H1 (cell line): ENCODE measurements at regions not wholly inside any gene's neighbourhood (a gene's known extent, or its start where the extent isn't known, plus 50 kb on each side); places are given as distances from the start of the nearest gene placed in this dataset.

Experiments
- CTCF ChIA-PET: fragments of 300-600 bp; sonication (Branson Sonifier 250); formaldehyde crosslinking; loops from one replicate; lab custom pipeline; 2021; ENCODE audit not compliant: partially characterized antibody; lab: Charles Lee
- POLR2A ChIA-PET: fragments of 300-600 bp; sonication (Branson Sonifier 250); formaldehyde crosslinking; loops from one replicate; lab custom pipeline; 2021; ENCODE audit warnings: inconsistent platforms; ENCODE audit not compliant: partially characterized antibody; lab: Charles Lee
- DNase-seq, 2 experiments: peaks; one replicate each; pipeline versions ENCODE4 v3.0.0 to v3.0.0-alpha.2; 2010 to 2022; ENCODE audit warnings: low spot score in 2 of 2, low read depth in 1 of 2, mixed read lengths in 1 of 2
- FAIRE-seq: peaks from 2 replicates; lab custom pipeline; 2011; peaks lifted over from hg19 to GRCh38; lab: Jason Lieb, UNC
- H2AFZ ChIP-seq: 2 replicates; pipeline ENCODE4 v1.8.1; 2012; ENCODE audit warnings: low read length, inconsistent platforms
- H2AK5ac ChIP-seq: 2 replicates; pipeline ENCODE4 v1.6.1; 2013; ENCODE audit warnings: low read depth, low read length
- H2BK120ac ChIP-seq: replicated peaks from 2 replicates; pipeline ENCODE3; 2013; ENCODE audit warnings: low read depth, low read length, inconsistent platforms
- H2BK12ac ChIP-seq: 2 replicates; pipeline ENCODE4 v1.6.1; 2013; ENCODE audit warnings: low read depth, low read length
- H2BK15ac ChIP-seq: 2 replicates; pipeline ENCODE4 v1.6.1; 2013; ENCODE audit warnings: low read length
- H2BK20ac ChIP-seq: 2 replicates; pipeline ENCODE4 v1.6.1; 2013; ENCODE audit warnings: low read length
- H2BK5ac ChIP-seq: 2 replicates; pipeline ENCODE4 v1.6.1; 2013; ENCODE audit warnings: low read depth, low read length
- H3K14ac ChIP-seq: 2 replicates; pipeline ENCODE4 v1.6.1; 2013; ENCODE audit warnings: inconsistent platforms; ENCODE audit not compliant: insufficient read length
- H3K18ac ChIP-seq: 2 replicates; pipeline ENCODE4 v1.6.1; 2013; ENCODE audit warnings: low read length; ENCODE audit errors: extremely low read depth
- H3K23ac ChIP-seq: 2 replicates; pipeline ENCODE4 v1.6.1; 2013; ENCODE audit warnings: inconsistent platforms; ENCODE audit not compliant: insufficient read length
- H3K23me2 ChIP-seq: 2 replicates; pipeline ENCODE4 v1.6.1; 2013; ENCODE audit warnings: low read depth, low read length
- H3K27ac ChIP-seq: 2 replicates; pipeline ENCODE4 v1.6.1; 2011; ENCODE audit warnings: low read depth, low read length, inconsistent platforms
- H3K27me3 ChIP-seq, 4 experiments: replicated peaks in 1 of 4; 1 replicate in 1 of 4; 2 replicates in 3 of 4; pipeline versions ENCODE4 v1.6.1 to v1.8.1; 2011 to 2013; ENCODE audit warnings: low read length in 3 of 4, mild to moderate bottlenecking in 3 of 4, inconsistent platforms in 2 of 4, mixed read lengths in 2 of 4, moderate library complexity in 1 of 4; ENCODE audit not compliant: control insufficient read depth in 3 of 4, insufficient read depth in 3 of 4; ENCODE audit errors: extremely low read depth in 1 of 4
- H3K36me3 ChIP-seq, 4 experiments: 2 replicates each; pipeline versions ENCODE4 v1.6.1 to v1.8.1; 2011 to 2013; ENCODE audit warnings: mild to moderate bottlenecking in 4 of 4, low read length in 3 of 4, moderate library complexity in 2 of 4, control low read depth in 1 of 4, inconsistent platforms in 1 of 4; ENCODE audit not compliant: insufficient read depth in 4 of 4, control insufficient read depth in 2 of 4
- H3K4ac ChIP-seq: replicated peaks from 2 replicates; pipeline ENCODE3; 2013; ENCODE audit warnings: low read length, low read depth, mixed read lengths, inconsistent platforms; ENCODE audit not compliant: insufficient read length
- H3K4me1 ChIP-seq, 4 experiments: replicated peaks in 1 of 4; 1 replicate in 1 of 4; 2 replicates in 3 of 4; pipeline versions ENCODE4 v1.6.1 to v1.8.1; 2011 to 2013; ENCODE audit warnings: low read length in 3 of 4, inconsistent platforms in 2 of 4, mixed read lengths in 1 of 4; ENCODE audit not compliant: insufficient read depth in 4 of 4, control insufficient read depth in 3 of 4
- H3K4me2 ChIP-seq, 2 experiments: 2 replicates each; pipeline versions ENCODE4 v1.6.1 to v1.8.1; 2011 to 2013; ENCODE audit warnings: low read depth in 2 of 2, low read length in 2 of 2, control low read depth in 1 of 2, inconsistent platforms in 1 of 2, mild to moderate bottlenecking in 1 of 2; ENCODE audit not compliant: insufficient read depth in 1 of 2
- H3K4me3 ChIP-seq, 4 experiments: fragments of 200-600, 300-600 bp in 1 of 4; sonication (generic), shearing (Covaris generic), sonication (Bioruptor Twin) in 1 of 4; 2 replicates each; pipeline versions ENCODE4 v1.5.1 to v1.8.1; 2011 to 2016; ENCODE audit warnings: low read length in 4 of 4, low read depth in 3 of 4, control low read depth in 2 of 4, inconsistent platforms in 2 of 4, mild to moderate bottlenecking in 2 of 4, mixed read lengths in 1 of 4, moderate library complexity in 1 of 4; ENCODE audit not compliant: insufficient read depth in 2 of 4; ENCODE audit errors: extremely low read depth in 1 of 4
- H3K56ac ChIP-seq: replicated peaks from 2 replicates; pipeline ENCODE3; 2013; ENCODE audit warnings: low read depth, mild to moderate bottlenecking, mixed read lengths, low read length, inconsistent platforms; ENCODE audit not compliant: insufficient read length
- H3K79me1 ChIP-seq: 2 replicates; pipeline ENCODE4 v1.6.1; 2013; ENCODE audit warnings: low read depth, low read length, control low read depth
- H3K79me2 ChIP-seq, 2 experiments: 2 replicates each; pipeline versions ENCODE4 v1.6.1 to v1.8.1; 2012 to 2013; ENCODE audit warnings: low read length in 2 of 2, mild to moderate bottlenecking in 2 of 2, inconsistent platforms in 1 of 2; ENCODE audit not compliant: insufficient read depth in 2 of 2, control insufficient read depth in 1 of 2
- H3K9ac ChIP-seq, 4 experiments: replicated peaks in 1 of 4; 1 replicate in 1 of 4; 2 replicates in 3 of 4; pipeline versions ENCODE4 v1.6.1 to v1.8.1; 2011 to 2013; ENCODE audit warnings: low read depth in 3 of 4, low read length in 3 of 4, control low read depth in 2 of 4, mild to moderate bottlenecking in 2 of 4, moderate library complexity in 2 of 4, inconsistent platforms in 1 of 4; ENCODE audit errors: extremely low read depth in 1 of 4
- H3K9me3 ChIP-seq, 2 experiments: 2 replicates each; pipeline versions ENCODE4 v1.6.1 to v1.8.1; 2012 to 2013; ENCODE audit warnings: mild to moderate bottlenecking in 2 of 2, moderate library complexity in 2 of 2, control low read depth in 1 of 2, inconsistent platforms in 1 of 2, low read depth in 1 of 2, low read length in 1 of 2, mixed read lengths in 1 of 2; ENCODE audit not compliant: insufficient read depth in 2 of 2
- H4K20me1 ChIP-seq, 2 experiments: replicated peaks in 1 of 2; 2 replicates each; pipeline versions ENCODE3 to v1.8.1; 2011 to 2013; ENCODE audit warnings: inconsistent platforms in 2 of 2, low read length in 2 of 2, mild to moderate bottlenecking in 1 of 2; ENCODE audit not compliant: insufficient read depth in 2 of 2, control insufficient read depth in 1 of 2
- H4K5ac ChIP-seq: 2 replicates; pipeline ENCODE4 v1.6.1; 2013; ENCODE audit warnings: low read length, low read depth, mixed read lengths, inconsistent platforms; ENCODE audit not compliant: insufficient read length
- H4K8ac ChIP-seq: 2 replicates; pipeline ENCODE4 v1.8.0; 2013; ENCODE audit warnings: mild to moderate bottlenecking, moderate library complexity, low read length, inconsistent platforms; ENCODE audit not compliant: insufficient read depth; ENCODE audit errors: extremely low read depth
- H4K91ac ChIP-seq: replicated peaks from 2 replicates; pipeline ENCODE3; 2013; ENCODE audit warnings: low read length, mixed read lengths, inconsistent platforms; ENCODE audit not compliant: insufficient read length
- CHD2 ChIP-seq: IDR thresholded peaks from 2 replicates; pipeline ENCODE4 v1.6.1; 2012; ENCODE audit warnings: low read length, improper control_type of control experiment
- FOSL1 ChIP-seq: IDR thresholded peaks from 2 replicates; pipeline ENCODE4 v1.6.1; 2011; ENCODE audit warnings: mild to moderate bottlenecking, low read depth, low read length, moderate library complexity; ENCODE audit not compliant: insufficient read depth
- GTF2F1 ChIP-seq: IDR thresholded peaks from 2 replicates; pipeline ENCODE4 v1.6.1; 2012; ENCODE audit warnings: low read depth, low read length, improper control_type of control experiment, borderline replicate concordance
- POU5F1 ChIP-seq: IDR thresholded peaks from 2 replicates; pipeline ENCODE4 v1.6.1; 2011; ENCODE audit warnings: low read depth, mild to moderate bottlenecking, low read length, moderate library complexity
- SP2 ChIP-seq: IDR thresholded peaks from 2 replicates; pipeline ENCODE4 v1.6.1; 2012; ENCODE audit warnings: mild to moderate bottlenecking, low read length, inconsistent platforms
- SUZ12 ChIP-seq: fragments of 200-600 bp; sonication (generic); IDR thresholded peaks from 2 replicates; pipeline ENCODE4 v1.6.1; 2012; ENCODE audit warnings: mild to moderate bottlenecking, inconsistent platforms, low read length, moderate library complexity, mixed read lengths
- TAF7 ChIP-seq: optimal IDR thresholded peaks from 2 replicates; pipeline ENCODE3; 2011; ENCODE audit warnings: low read depth, mild to moderate bottlenecking, inconsistent platforms, low read length, moderate library complexity, borderline replicate concordance
- WGBS, 2 experiments: shearing (Covaris generic) in 1 of 2; methylation state at CpG; one replicate each; pipeline versions ENCODE4 v1.1.6 to v1.1.7; 2013 to 2015; ENCODE audit warnings: low lambda C conversion rate in 2 of 2, mixed read lengths in 2 of 2, inconsistent platforms in 1 of 2, low coverage in 1 of 2, missing lambda C conversion rate in 1 of 2; ENCODE audit not compliant: insufficient replicate concordance in 2 of 2, insufficient coverage in 1 of 2, insufficient read length in 1 of 2; ENCODE audit errors: extremely low coverage in 1 of 2, missing lambda C conversion rate in 1 of 2; 5-methylcytosine and 5-hydroxymethylcytosine counted together

DNA sequence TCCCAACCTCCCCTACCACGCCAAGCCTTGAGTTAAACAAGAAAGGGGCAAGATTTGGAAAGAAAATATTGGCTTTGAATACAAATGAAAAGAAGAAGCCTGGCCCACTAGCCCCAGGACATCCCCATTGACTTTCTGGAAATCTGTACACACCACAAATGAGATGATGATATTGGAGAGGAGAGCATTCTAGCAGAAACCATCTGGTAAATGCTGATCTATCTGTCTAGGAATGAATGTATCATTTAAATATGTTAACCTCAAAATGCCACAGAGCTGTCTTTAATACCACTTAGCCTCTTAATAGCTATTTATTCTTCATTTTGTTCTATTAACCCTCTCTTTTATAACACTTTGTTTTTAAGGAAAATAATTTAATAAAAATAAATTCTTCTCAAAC, 270.2 kb upstream of the PDE4D start:
- Histone ChIP-seq H3K79me2 (no peaks in the 10 kb centered on the region), H2BK5ac (no peak overlapping the region), H3K4me3 (no peak overlapping the region), H4K20me1 (no peaks in the 10 kb centered on the region), H3K9me3 (no peaks in the 10 kb centered on the region), H4K8ac (no peak overlapping the region), H3K27ac (no peak overlapping the region), H3K14ac (no peak overlapping the region), H2BK20ac (no peak overlapping the region), H3K9ac (no peak overlapping the region), H3K4me2 (no peak overlapping the region), H3K18ac (no peak overlapping the region), H3K27me3 (no peaks in the 10 kb centered on the region), H4K91ac (no peak overlapping the region), H2BK12ac (no peak overlapping the region), H3K4ac (no peak overlapping the region), H2BK15ac (no peak overlapping the region), H3K23ac (no peak overlapping the region), H3K79me1 (no peaks in the 10 kb centered on the region), H3K23me2 (no peaks in the 10 kb centered on the region), H2AK5ac (no peak overlapping the region), H3K56ac (no peak overlapping the region), H2AFZ (no peak overlapping the region), H4K5ac (no peak overlapping the region), H2BK120ac (no peak overlapping the region), H3K36me3 (no peaks in the 10 kb centered on the region), H3K4me1 (no peaks in the 10 kb centered on the region)
- 89% methylated on average over 1 of the region's 1 CpG; no CpG with 5 or more reads in 1 of the 2 experiments for WGBS, 2 experiments
- FAIRE-seq (no peak), DNase-seq (no peak)
- POLR2A ChIA-PET, result no interaction called here
- CTCF ChIA-PET, result interaction anchor here (0.6 to 2.6 kb wide), 3 partner anchors 341 to 407 kb away, joined by 3 to 10 read pairs (median 3); no protein-coding TSS in a partner anchor
- no peak for TF ChIP-seq SUZ12
- TF ChIP-seq CHD2, result no peak
- no peak for TF ChIP-seq TAF7
- TF ChIP-seq POU5F1, result no peak
- TF ChIP-seq SP2, result no peak
- no peak for TF ChIP-seq GTF2F1
- TF ChIP-seq FOSL1, result no peak
